CD4-positive, alpha-beta T cell (primary cell): ENCODE measurements at regions not wholly inside any gene's neighbourhood (a gene's known extent, or its start where the extent isn't known, plus 50 kb on each side); places are given as distances from the start of the nearest gene placed in this dataset.

Source experiments
- ATAC-seq: fragments of 200-7000 bp; cut with Tn5 transposase; one replicate; pipeline ENCODE4 v1.10.0; 2022; ENCODE audit warnings: mild to moderate bottlenecking; ENCODE audit not compliant: poor library complexity
- CTCF ChIA-PET: fragments of 350-600 bp; sonication (Branson Sonifier 250); formaldehyde crosslinking; loops from one replicate; lab custom pipeline; 2021; ENCODE audit warnings: antibody characterized with exemption, inconsistent platforms; lab: Charles Lee
- POLR2A ChIA-PET: fragments of 350-600 bp; sonication (Branson Sonifier 250); formaldehyde crosslinking; loops from one replicate; lab custom pipeline; 2021; ENCODE audit warnings: antibody characterized with exemption, inconsistent platforms; lab: Charles Lee
- DNase-seq, 14 experiments: peaks; one replicate each; pipeline ENCODE4 v3.0.0-alpha.2; 2013 to 2020; ENCODE audit warnings: mixed read lengths in 2 of 14
- H3K27ac ChIP-seq, 2 donors: one replicate each; pipeline versions ENCODE4 v1.5.1 to v1.7.0; 2013; ENCODE audit warnings: low read length in 2 of 2, low read depth in 1 of 2, mild to moderate bottlenecking in 1 of 2
- H3K27me3 ChIP-seq, 2 experiments: 1 replicate in 1 of 2; 2 replicates in 1 of 2; pipeline versions ENCODE4 v1.6.1 to v1.7.0; 2013; ENCODE audit warnings: low read length in 2 of 2, control low read depth in 1 of 2, mild to moderate bottlenecking in 1 of 2, moderate library complexity in 1 of 2; ENCODE audit not compliant: insufficient read depth in 2 of 2, control insufficient read depth in 1 of 2
- H3K36me3 ChIP-seq: one replicate; pipeline ENCODE4 v1.6.1; 2013; ENCODE audit warnings: low read length, control low read depth; ENCODE audit not compliant: insufficient read depth
- H3K4me1 ChIP-seq: one replicate; pipeline ENCODE4 v1.6.1; 2013; ENCODE audit warnings: low read length, control low read depth; ENCODE audit not compliant: insufficient read depth
- H3K4me3 ChIP-seq: one replicate; pipeline ENCODE4 v1.5.1; 2013; ENCODE audit warnings: mild to moderate bottlenecking, low read length, moderate library complexity
- H3K9me3 ChIP-seq, 2 experiments: 1 replicate in 1 of 2; 2 replicates in 1 of 2; pipeline versions ENCODE4 v1.6.1 to v1.7.0; 2013; ENCODE audit warnings: low read length in 2 of 2, mild to moderate bottlenecking in 2 of 2, control low read depth in 1 of 2, moderate library complexity in 1 of 2; ENCODE audit not compliant: control insufficient read depth in 1 of 2, insufficient read depth in 1 of 2
- H3K27ac Mint-ChIP-seq: one replicate; pipeline ENCODE4 v1.8.0; 2020; ENCODE audit warnings: mixed read lengths
- H3K27me3 Mint-ChIP-seq: one replicate; pipeline ENCODE4 v1.8.0; 2021; ENCODE audit warnings: mixed read lengths
- H3K36me3 Mint-ChIP-seq: one replicate; pipeline ENCODE4 v1.8.0; 2021; ENCODE audit warnings: low read depth, mixed read lengths
- H3K4me1 Mint-ChIP-seq: one replicate; pipeline ENCODE4 v1.8.0; 2021; ENCODE audit warnings: low read depth, mixed read lengths
- H3K4me3 Mint-ChIP-seq: one replicate; pipeline ENCODE4 v1.8.0; 2020; ENCODE audit warnings: mild to moderate bottlenecking, mixed read lengths
- H3K9me3 Mint-ChIP-seq: one replicate; pipeline ENCODE4 v1.8.0; 2020; ENCODE audit warnings: mixed read lengths
- intact Hi-C, 2 experiments: fragments of 100-400 bp; cut with DNase I in 1 of 2; cut with micrococcal nuclease in 1 of 2; formaldehyde crosslinking; loops; one replicate each; pipeline versions ENCODE4 v1.15.1 to v1.9.0; 2023 to 2025; cut with DNase I, micrococcal nuclease
- TF ChIP-seq, protein P1 (sequence below): fragments of 200-600 bp; IDR thresholded peaks from one replicate; pipeline ENCODE4 v1.8.0; 2022; ENCODE audit warnings: antibody characterized with exemption, mild to moderate bottlenecking

DNA sequence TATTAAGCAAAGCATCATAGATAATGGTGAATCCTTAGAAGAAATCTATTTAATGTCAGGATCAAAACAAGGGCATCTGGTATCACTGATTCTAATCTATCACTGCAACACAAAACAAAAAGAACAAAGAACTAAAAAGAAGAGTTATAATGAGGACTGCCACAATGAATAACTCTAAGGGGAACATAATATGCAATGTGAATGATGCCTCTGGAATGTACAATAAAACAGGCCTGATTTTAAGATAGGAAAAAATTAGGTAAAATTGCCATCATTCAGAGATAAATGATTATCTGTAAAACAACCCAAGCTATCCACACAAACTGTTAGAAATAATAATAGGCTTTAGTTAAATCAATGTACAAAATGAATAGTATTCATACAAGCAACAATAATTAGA lies 936.7 kb upstream of the CITED2 start:
- no peak overlapping the region for H3K4me3 Mint-ChIP-seq
- Histone ChIP-seq H3K4me3 (no peak overlapping the region), H3K36me3 (no peaks in the 10 kb centered on the region), H3K27ac (no peak overlapping the region), H3K9me3 (no peaks in the 10 kb centered on the region), H3K27me3 (no peaks in the 10 kb centered on the region), H3K4me1 (no peaks in the 10 kb centered on the region)
- H3K36me3 Mint-ChIP-seq = no peaks in the 10 kb centered on the region
- no peak overlapping the region for H3K27ac Mint-ChIP-seq
- no peaks in the 10 kb centered on the region for H3K4me1 Mint-ChIP-seq
- DNase-seq (no peak), ATAC-seq (no peak)
- H3K9me3 Mint-ChIP-seq = no peaks in the 10 kb centered on the region
- POLR2A ChIA-PET = no interaction called here
- H3K27me3 Mint-ChIP-seq = no peaks in the 10 kb centered on the region
- TF ChIP-seq, protein P1, sequence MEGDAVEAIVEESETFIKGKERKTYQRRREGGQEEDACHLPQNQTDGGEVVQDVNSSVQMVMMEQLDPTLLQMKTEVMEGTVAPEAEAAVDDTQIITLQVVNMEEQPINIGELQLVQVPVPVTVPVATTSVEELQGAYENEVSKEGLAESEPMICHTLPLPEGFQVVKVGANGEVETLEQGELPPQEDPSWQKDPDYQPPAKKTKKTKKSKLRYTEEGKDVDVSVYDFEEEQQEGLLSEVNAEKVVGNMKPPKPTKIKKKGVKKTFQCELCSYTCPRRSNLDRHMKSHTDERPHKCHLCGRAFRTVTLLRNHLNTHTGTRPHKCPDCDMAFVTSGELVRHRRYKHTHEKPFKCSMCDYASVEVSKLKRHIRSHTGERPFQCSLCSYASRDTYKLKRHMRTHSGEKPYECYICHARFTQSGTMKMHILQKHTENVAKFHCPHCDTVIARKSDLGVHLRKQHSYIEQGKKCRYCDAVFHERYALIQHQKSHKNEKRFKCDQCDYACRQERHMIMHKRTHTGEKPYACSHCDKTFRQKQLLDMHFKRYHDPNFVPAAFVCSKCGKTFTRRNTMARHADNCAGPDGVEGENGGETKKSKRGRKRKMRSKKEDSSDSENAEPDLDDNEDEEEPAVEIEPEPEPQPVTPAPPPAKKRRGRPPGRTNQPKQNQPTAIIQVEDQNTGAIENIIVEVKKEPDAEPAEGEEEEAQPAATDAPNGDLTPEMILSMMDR = no peak
- intact Hi-C loops = no loop called here
- CTCF ChIA-PET = no interaction called here

DNA sequence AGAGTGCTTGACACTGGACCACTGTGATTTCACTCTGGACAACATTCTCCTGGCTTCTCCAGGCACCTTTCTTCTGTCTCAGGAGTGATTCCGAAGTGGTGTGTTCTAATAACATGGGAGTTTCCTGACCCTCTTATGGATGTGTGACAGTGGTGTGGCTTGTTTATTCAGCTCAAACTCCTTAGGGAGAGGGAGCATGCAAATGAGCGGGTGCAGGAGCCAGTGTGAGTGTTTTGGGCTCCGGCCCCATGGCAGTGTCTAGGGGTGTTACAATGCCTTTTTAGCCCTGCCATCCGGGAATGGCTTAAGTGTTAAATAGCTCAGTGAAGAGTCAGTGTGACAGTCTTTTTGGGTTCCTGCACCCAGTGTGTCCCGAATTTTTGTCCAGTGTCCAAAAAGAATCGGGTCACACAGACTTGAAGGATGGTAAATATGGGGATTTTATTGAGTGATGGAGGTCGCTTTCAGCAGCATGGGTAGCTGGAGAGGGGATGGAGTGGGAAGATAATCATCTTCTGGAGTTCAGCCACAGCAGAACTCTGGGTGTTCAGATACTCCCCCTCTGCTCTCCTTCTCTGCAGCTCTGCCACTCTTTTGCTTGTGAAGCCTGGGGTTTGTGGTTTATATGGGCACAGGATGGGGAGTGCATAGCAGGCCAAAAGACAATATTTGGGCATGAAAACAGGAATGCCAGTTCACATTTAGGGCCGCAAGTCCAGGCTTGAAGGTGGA lies 928.9 kb upstream of the CITED2 start:
- no peaks in the 10 kb centered on the region for H3K27me3 ChIP-seq
- TF ChIP-seq, protein P1 = no peak
- H3K36me3 ChIP-seq = no peaks in the 10 kb centered on the region
- no peaks in the 10 kb centered on the region for H3K4me1 Mint-ChIP-seq
- no peaks in the 10 kb centered on the region for H3K9me3 ChIP-seq
- CTCF ChIA-PET = no interaction called here
- H3K27ac Mint-ChIP-seq = no peak overlapping the region
- H3K27ac ChIP-seq = no peak overlapping the region
- no peaks in the 10 kb centered on the region for H3K27me3 Mint-ChIP-seq
- ATAC-seq (no peak), DNase-seq (no peak)
- H3K9me3 Mint-ChIP-seq = no peaks in the 10 kb centered on the region
- H3K36me3 Mint-ChIP-seq = no peaks in the 10 kb centered on the region
- intact Hi-C loops = no loop called here
- H3K4me1 ChIP-seq = no peaks in the 10 kb centered on the region
- POLR2A ChIA-PET = no interaction called here
- H3K4me3 ChIP-seq = no peak overlapping the region
- H3K4me3 Mint-ChIP-seq = no peak overlapping the region

DNA sequence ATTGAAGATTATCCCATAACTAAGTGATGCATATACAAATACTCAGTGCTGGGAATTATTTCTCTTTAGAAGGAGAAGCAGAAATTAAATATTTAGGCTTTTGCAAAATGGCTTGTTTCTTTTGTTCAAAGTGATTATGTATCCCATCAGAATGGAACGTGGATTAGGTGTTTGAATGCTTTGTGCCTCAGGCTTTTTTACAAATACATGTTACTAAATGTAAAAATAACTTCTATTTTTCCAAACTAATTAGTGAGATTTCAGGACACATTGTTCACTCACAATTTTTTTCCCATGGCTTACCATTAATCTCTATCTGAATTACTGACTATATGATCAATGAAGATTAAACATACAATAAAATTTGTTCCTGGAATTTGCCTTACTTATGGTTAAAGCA lies 925.9 kb upstream of the CITED2 start:
- no peak overlapping the region for H3K4me3 ChIP-seq
- DNase-seq = no peak
- no peaks in the 10 kb centered on the region for H3K9me3 Mint-ChIP-seq
- no peak overlapping the region for H3K4me3 Mint-ChIP-seq
- TF ChIP-seq, protein P1 = no peak
- intact Hi-C loops = no loop called here
- no peaks in the 10 kb centered on the region for H3K27me3 Mint-ChIP-seq
- no peak for ATAC-seq
- no peak overlapping the region for H3K27ac ChIP-seq
- CTCF ChIA-PET = interaction anchor here (0.6 kb wide), 1 partner anchor 536 kb away, joined by 3 read pairs; no protein-coding TSS in a partner anchor
- no peaks in the 10 kb centered on the region for H3K9me3 ChIP-seq
- POLR2A ChIA-PET = no interaction called here
- no peaks in the 10 kb centered on the region for H3K4me1 ChIP-seq
- H3K36me3 Mint-ChIP-seq = no peaks in the 10 kb centered on the region
- no peak overlapping the region for H3K27ac Mint-ChIP-seq
- no peaks in the 10 kb centered on the region for H3K4me1 Mint-ChIP-seq
- H3K27me3 ChIP-seq = no peaks in the 10 kb centered on the region
- no peaks in the 10 kb centered on the region for H3K36me3 ChIP-seq
